PC-9 (cell line): ENCODE measurements at regions not wholly inside any gene's neighbourhood (a gene's known extent, or its start where the extent isn't known, plus 50 kb on each side); places are given as distances from the start of the nearest gene placed in this dataset.

Experiments
- BruUV-seq: library from RNA; stranded (reverse); fragments of 400-500 nt; replicated peaks from 2 replicates; lab custom pipeline; 2021; lab: Mats Ljungman, UMichigan
- CTCF ChIA-PET: fragments of 300-600 bp; sonication (Branson Sonifier 250); formaldehyde crosslinking; loops from one replicate; lab custom pipeline; 2022; ENCODE audit warnings: antibody characterized with exemption; lab: Charles Lee
- POLR2A ChIA-PET: fragments of 300-600 bp; sonication (Branson Sonifier 250); formaldehyde crosslinking; loops from one replicate; lab custom pipeline; 2022; ENCODE audit warnings: antibody characterized with exemption; ENCODE audit not compliant: unreplicated experiment; lab: Charles Lee
- DNase-seq, 2 experiments: peaks; one replicate each; pipeline versions ENCODE4 v3.0.0 to v3.0.0-alpha.2; 2015 to 2022; ENCODE audit warnings: mixed read lengths in 1 of 2
- H2AFZ ChIP-seq: fragments of 200-600 bp; sonication (generic); 2 replicates; pipeline ENCODE4 v1.8.1; 2017; ENCODE audit warnings: antibody characterized with exemption
- H3F3A ChIP-seq: fragments of 200-600 bp; sonication (generic); 2 replicates; pipeline ENCODE4 v1.8.1; 2017; ENCODE audit warnings: antibody characterized with exemption, mild to moderate bottlenecking, low read depth; ENCODE audit not compliant: insufficient read depth
- H3K27ac ChIP-seq: fragments of 200-600 bp; sonication (generic); 2 replicates; pipeline ENCODE4 v1.6.1; 2016; ENCODE audit warnings: mixed run types
- H3K27me3 ChIP-seq: fragments of 200-600 bp; sonication (generic); 2 replicates; pipeline ENCODE4 v1.6.1; 2016; ENCODE audit warnings: low read depth, mixed run types; ENCODE audit not compliant: insufficient read depth
- H3K36me3 ChIP-seq: fragments of 200-600 bp; sonication (generic); 2 replicates; pipeline ENCODE4 v1.6.1; 2016; ENCODE audit warnings: low read depth, mixed run types
- H3K4me1 ChIP-seq: fragments of 200-600 bp; sonication (generic); replicated peaks from 2 replicates; pipeline ENCODE4 v1.6.1; 2016; ENCODE audit warnings: mixed run types; ENCODE audit not compliant: insufficient read depth
- H3K4me2 ChIP-seq: fragments of 200-600 bp; sonication (generic); 2 replicates; pipeline ENCODE4 v1.6.1; 2017; ENCODE audit warnings: mixed run types
- H3K4me3 ChIP-seq: fragments of 200-600 bp; sonication (generic); 2 replicates; pipeline ENCODE4 v1.6.1; 2016; ENCODE audit warnings: mixed run types
- H3K79me2 ChIP-seq: fragments of 200-600 bp; sonication (generic); 2 replicates; pipeline ENCODE4 v1.6.1; 2017; ENCODE audit warnings: low read depth, mixed run types
- H3K9me2 ChIP-seq: fragments of 200-600 bp; sonication (generic); 2 replicates; pipeline ENCODE4 v1.8.1; 2017; ENCODE audit warnings: mild to moderate bottlenecking; ENCODE audit not compliant: insufficient read depth
- H3K9me3 ChIP-seq: fragments of 200-600 bp; sonication (generic); 2 replicates; pipeline ENCODE4 v1.8.1; 2016; ENCODE audit warnings: low read depth; ENCODE audit not compliant: insufficient read depth
- H4K20me1 ChIP-seq: fragments of 200-600 bp; sonication (generic); 2 replicates; pipeline ENCODE4 v1.8.1; 2017; ENCODE audit not compliant: insufficient read depth
- CTCF ChIP-seq: fragments of 200-600 bp; sonication (generic); conservative IDR thresholded peaks from 2 replicates; pipeline ENCODE4 v1.6.1; 2017; ENCODE audit warnings: mixed run types, antibody characterized with exemption, mild to moderate bottlenecking, moderate library complexity
- EZH2 ChIP-seq: fragments of 200-600 bp; sonication (generic); IDR thresholded peaks from 2 replicates; pipeline ENCODE4 v1.8.0; 2017; ENCODE audit warnings: antibody characterized with exemption, low read depth
- intact Hi-C: fragments of 100-400 bp; cut with micrococcal nuclease; formaldehyde crosslinking; loops from one replicate; pipeline ENCODE4 v1.10.0; 2022; ENCODE audit not compliant: unreplicated experiment

- POLR2A ChIA-PET, result interaction anchor here (0.6 kb wide), 1 partner anchor 520 kb away, joined by 3 read pairs; no protein-coding TSS in a partner anchor
- H3K27ac ChIP-seq, result no peak overlapping the region
- BruUV-seq, result no TSS peak
- no peak for TF ChIP-seq CTCF
- TF ChIP-seq EZH2, result no peak
- no peak for DNase-seq
- no peak overlapping the region for H3K4me2 ChIP-seq
- intact Hi-C loops, result no loop called here
- H3K9me2 ChIP-seq, result no peaks in the 10 kb centered on the region
- H3K79me2 ChIP-seq, result no peaks in the 10 kb centered on the region
- H3K4me3 ChIP-seq, result no peak overlapping the region
- no peaks in the 10 kb centered on the region for H3K9me3 ChIP-seq
- H3K4me1 ChIP-seq, result no peaks in the 10 kb centered on the region
- H4K20me1 ChIP-seq, result no peaks in the 10 kb centered on the region
- H2AFZ ChIP-seq, result no peak overlapping the region
- CTCF ChIA-PET, result no interaction called here
- H3K36me3 ChIP-seq, result no peaks in the 10 kb centered on the region
- no peaks in the 10 kb centered on the region for H3K27me3 ChIP-seq
- H3F3A ChIP-seq, result no peaks in the 10 kb centered on the region
Measured at GRCh38 chr2:200225951-200226350, 80.5 kb upstream of the SPATS2L start.

- no peaks in the 10 kb centered on the region for H3F3A ChIP-seq
- no TSS peak for BruUV-seq
- H3K36me3 ChIP-seq, result no peaks in the 10 kb centered on the region
- H4K20me1 ChIP-seq, result no peaks in the 10 kb centered on the region
- H3K79me2 ChIP-seq, result no peaks in the 10 kb centered on the region
- POLR2A ChIA-PET, result no interaction called here
- H2AFZ ChIP-seq, result no peak overlapping the region; the same call in 1 of the 2 replicates
- H3K9me3 ChIP-seq, result no peaks in the 10 kb centered on the region
- no peak for DNase-seq
- no peaks in the 10 kb centered on the region for H3K27me3 ChIP-seq
- H3K27ac ChIP-seq, result no peak overlapping the region
- no peaks in the 10 kb centered on the region for H3K4me1 ChIP-seq
- H3K9me2 ChIP-seq, result no peaks in the 10 kb centered on the region
- no peak overlapping the region for H3K4me2 ChIP-seq
- no peak for TF ChIP-seq EZH2
- no peak for TF ChIP-seq CTCF
- CTCF ChIA-PET, result no interaction called here
- no peak overlapping the region for H3K4me3 ChIP-seq
- intact Hi-C loops, result no loop called here
Measured at GRCh38 chr2:200226451-200227426, 79.8 kb upstream of the SPATS2L start.

GRCh38 chr2:200230716-200231115, 75.8 kb upstream of the SPATS2L start:
- TF ChIP-seq EZH2 (no peak), CTCF (no peak)
- no peaks in the 10 kb centered on the region for H3K4me1 ChIP-seq
- peaks cover 4% of the 10 kb centered on the region; the same call in 1 of the 2 replicates for H3K9me2 ChIP-seq
- intact Hi-C loops, result no loop called here
- no peaks in the 10 kb centered on the region for H3F3A ChIP-seq
- no peaks in the 10 kb centered on the region for H3K27me3 ChIP-seq
- H3K79me2 ChIP-seq, result no peaks in the 10 kb centered on the region
- BruUV-seq, result no TSS peak
- no peaks in the 10 kb centered on the region for H4K20me1 ChIP-seq
- ChIA-PET POLR2A (no interaction called here), CTCF (no interaction called here)
- no peak overlapping the region for H3K4me2 ChIP-seq
- H3K9me3 ChIP-seq, result no peaks in the 10 kb centered on the region
- H2AFZ ChIP-seq, result no peak overlapping the region
- DNase-seq, result no peak
- H3K36me3 ChIP-seq, result no peaks in the 10 kb centered on the region
- no peak overlapping the region for H3K27ac ChIP-seq
- no peak overlapping the region for H3K4me3 ChIP-seq
